ENCODE measurements at regions not wholly inside any gene's neighbourhood (a gene's known extent, or its start where the extent isn't known, plus 50 kb on each side); places are given as distances from the start of the nearest gene placed in this dataset.

DNA sequence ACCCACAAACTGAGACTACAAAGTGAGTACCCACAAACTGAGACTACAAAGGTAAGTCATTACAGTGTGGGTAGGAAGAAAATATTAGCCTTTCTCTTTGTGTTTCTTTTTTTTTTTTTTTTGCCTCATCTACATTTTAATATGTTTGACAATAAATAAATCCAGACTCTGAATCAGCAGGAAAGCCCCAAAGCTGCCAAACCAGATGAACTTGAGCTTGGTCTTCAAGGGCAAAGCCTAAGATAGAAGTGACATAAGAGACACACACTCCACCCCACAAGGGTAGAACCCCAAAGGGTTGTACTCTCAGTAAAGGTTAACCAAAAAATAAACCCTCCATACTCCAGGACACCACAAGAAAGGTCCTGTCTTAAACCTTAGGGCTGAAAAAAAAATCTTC, 326.8 kb upstream of the ARID1B start:
- H3K9ac ChIP-seq (ENCODE audit: low read depth in 1 of 2, low read length in 2 of 2): no peak overlapping the region
- no peak overlapping the region for H3K27ac ChIP-seq (ENCODE audit: low read depth, low read length)
- no peaks in the 10 kb centered on the region for H3K4me1 ChIP-seq (ENCODE audit: control insufficient read depth in 1 of 2, insufficient read depth in 2 of 2, low read length in 2 of 2)
- no peaks in the 10 kb centered on the region for H3K36me3 ChIP-seq (ENCODE audit: control insufficient read depth in 1 of 2, insufficient read depth in 2 of 2, low read length in 2 of 2)
- no peaks in the 10 kb centered on the region for H3K9me3 ChIP-seq (ENCODE audit: control insufficient read depth in 1 of 2, low read length in 2 of 2)
- H3K27me3 ChIP-seq (ENCODE audit: control insufficient read depth in 1 of 2, insufficient read depth in 2 of 2, low read length in 2 of 2): no peaks in the 10 kb centered on the region
- H3K4me3 ChIP-seq (ENCODE audit: low read depth in 1 of 2, low read length in 2 of 2): no peak overlapping the region

DNA sequence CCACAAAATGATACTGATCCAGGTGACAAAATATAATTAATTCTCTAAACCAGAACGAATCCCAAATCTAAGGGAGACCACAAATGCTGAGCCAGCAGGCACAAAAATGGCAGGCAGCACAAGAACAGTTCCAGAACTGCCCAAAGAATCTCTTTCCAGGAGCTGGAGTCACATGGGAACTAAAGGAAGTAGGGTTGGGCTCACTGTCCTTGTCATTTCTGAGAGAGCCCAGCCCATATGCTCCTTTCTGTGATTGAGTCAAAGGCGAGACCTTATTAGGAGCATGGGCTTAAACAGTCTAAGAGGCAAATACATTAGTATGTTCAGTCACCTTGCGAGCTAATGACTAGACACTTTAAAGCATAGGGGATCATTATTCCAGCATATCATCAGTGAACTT, 327.6 kb upstream of the ARID1B start:
- Histone ChIP-seq H3K27ac (ENCODE audit: low read depth, low read length) (no peak overlapping the region), H3K4me1 (ENCODE audit: control insufficient read depth in 1 of 2, insufficient read depth in 2 of 2, low read length in 2 of 2) (no peaks in the 10 kb centered on the region), H3K9me3 (ENCODE audit: control insufficient read depth in 1 of 2, low read length in 2 of 2) (no peaks in the 10 kb centered on the region), H3K9ac (ENCODE audit: low read depth in 1 of 2, low read length in 2 of 2) (no peak overlapping the region), H3K27me3 (ENCODE audit: control insufficient read depth in 1 of 2, insufficient read depth in 2 of 2, low read length in 2 of 2) (no peaks in the 10 kb centered on the region), H3K36me3 (ENCODE audit: control insufficient read depth in 1 of 2, insufficient read depth in 2 of 2, low read length in 2 of 2) (no peaks in the 10 kb centered on the region), H3K4me3 (ENCODE audit: low read depth in 1 of 2, low read length in 2 of 2) (no peak overlapping the region)

- H3K36me3 ChIP-seq (ENCODE audit: control insufficient read depth in 1 of 2, insufficient read depth in 2 of 2, low read length in 2 of 2): no peaks in the 10 kb centered on the region
- H3K27me3 ChIP-seq (ENCODE audit: control insufficient read depth in 1 of 2, insufficient read depth in 2 of 2, low read length in 2 of 2): no peaks in the 10 kb centered on the region
- no peaks in the 10 kb centered on the region for H3K4me1 ChIP-seq (ENCODE audit: control insufficient read depth in 1 of 2, insufficient read depth in 2 of 2, low read length in 2 of 2)
- H3K9ac ChIP-seq (ENCODE audit: low read depth in 1 of 2, low read length in 2 of 2): no peak overlapping the region
- no peaks in the 10 kb centered on the region for H3K9me3 ChIP-seq (ENCODE audit: control insufficient read depth in 1 of 2, low read length in 2 of 2)
- no peak overlapping the region for H3K27ac ChIP-seq (ENCODE audit: low read depth, low read length)
- no peak overlapping the region for H3K4me3 ChIP-seq (ENCODE audit: low read depth in 1 of 2, low read length in 2 of 2)
Measured at GRCh38 chr6:156449128-156449527, 328.1 kb upstream of the ARID1B start.

- no peaks in the 10 kb centered on the region for H3K27me3 ChIP-seq (ENCODE audit: control insufficient read depth in 1 of 2, insufficient read depth in 2 of 2, low read length in 2 of 2)
- H3K9ac ChIP-seq (ENCODE audit: low read depth in 1 of 2, low read length in 2 of 2): no peak overlapping the region
- no peaks in the 10 kb centered on the region for H3K9me3 ChIP-seq (ENCODE audit: control insufficient read depth in 1 of 2, low read length in 2 of 2)
- H3K27ac ChIP-seq (ENCODE audit: low read depth, low read length): no peak overlapping the region
- no peaks in the 10 kb centered on the region for H3K36me3 ChIP-seq (ENCODE audit: control insufficient read depth in 1 of 2, insufficient read depth in 2 of 2, low read length in 2 of 2)
- no peaks in the 10 kb centered on the region for H3K4me1 ChIP-seq (ENCODE audit: control insufficient read depth in 1 of 2, insufficient read depth in 2 of 2, low read length in 2 of 2)
- H3K4me3 ChIP-seq (ENCODE audit: low read depth in 1 of 2, low read length in 2 of 2): no peak overlapping the region
Measured at GRCh38 chr6:156448579-156448978, 328.6 kb upstream of the ARID1B start.

- Histone ChIP-seq H3K27me3 (ENCODE audit: control insufficient read depth in 1 of 2, insufficient read depth in 2 of 2, low read length in 2 of 2) (no peaks in the 10 kb centered on the region), H3K27ac (ENCODE audit: low read depth, low read length) (no peak overlapping the region), H3K36me3 (ENCODE audit: control insufficient read depth in 1 of 2, insufficient read depth in 2 of 2, low read length in 2 of 2) (no peaks in the 10 kb centered on the region)
Measured at GRCh38 chr6:156440688-156441087, 336.5 kb upstream of the ARID1B start.

GRCh38 chr6:156438350-156438923, 338.7 kb upstream of the ARID1B start:
- Histone ChIP-seq H3K9me3 (ENCODE audit: control insufficient read depth in 1 of 2, low read length in 2 of 2) (no peaks in the 10 kb centered on the region), H3K4me3 (ENCODE audit: low read depth in 1 of 2, low read length in 2 of 2) (no peak overlapping the region)

More at GRCh38 chr6:156440688-156441087, 336.5 kb upstream of the ARID1B start:
- H3K4me1 ChIP-seq (ENCODE audit: control insufficient read depth in 1 of 2, insufficient read depth in 2 of 2, low read length in 2 of 2): peaks cover 11 to 12% of the 10 kb centered on the region in 2 donors
- H3K4me3 ChIP-seq (ENCODE audit: low read depth in 1 of 2, low read length in 2 of 2): no peak overlapping the region
- no peak overlapping the region for H3K9ac ChIP-seq (ENCODE audit: low read depth in 1 of 2, low read length in 2 of 2)
- H3K9me3 ChIP-seq (ENCODE audit: control insufficient read depth in 1 of 2, low read length in 2 of 2): no peaks in the 10 kb centered on the region

GRCh38 chr6:156437121-156437879, 339.9 kb upstream of the ARID1B start:
- peaks cover 11 to 12% of the 10 kb centered on the region in 2 donors for H3K4me1 ChIP-seq (ENCODE audit: control insufficient read depth in 1 of 2, insufficient read depth in 2 of 2, low read length in 2 of 2)
- no peaks in the 10 kb centered on the region for H3K36me3 ChIP-seq (ENCODE audit: control insufficient read depth in 1 of 2, insufficient read depth in 2 of 2, low read length in 2 of 2)
- no peaks in the 10 kb centered on the region for H3K27me3 ChIP-seq (ENCODE audit: control insufficient read depth in 1 of 2, insufficient read depth in 2 of 2, low read length in 2 of 2)
- no peak overlapping the region for H3K27ac ChIP-seq (ENCODE audit: low read depth, low read length)
- no peak overlapping the region for H3K4me3 ChIP-seq (ENCODE audit: low read depth in 1 of 2, low read length in 2 of 2)
- no peaks in the 10 kb centered on the region for H3K9me3 ChIP-seq (ENCODE audit: control insufficient read depth in 1 of 2, low read length in 2 of 2)
- H3K9ac ChIP-seq (ENCODE audit: low read depth in 1 of 2, low read length in 2 of 2): no peak overlapping the region

More at GRCh38 chr6:156438350-156438923, 338.7 kb upstream of the ARID1B start:
- peaks cover 11 to 12% of the 10 kb centered on the region in 2 donors for H3K4me1 ChIP-seq (ENCODE audit: control insufficient read depth in 1 of 2, insufficient read depth in 2 of 2, low read length in 2 of 2)
- H3K27ac ChIP-seq (ENCODE audit: low read depth, low read length): no peak overlapping the region
- H3K36me3 ChIP-seq (ENCODE audit: control insufficient read depth in 1 of 2, insufficient read depth in 2 of 2, low read length in 2 of 2): no peaks in the 10 kb centered on the region
- H3K27me3 ChIP-seq (ENCODE audit: control insufficient read depth in 1 of 2, insufficient read depth in 2 of 2, low read length in 2 of 2): no peaks in the 10 kb centered on the region
- H3K9ac ChIP-seq (ENCODE audit: low read depth in 1 of 2, low read length in 2 of 2): no peak overlapping the region

DNA sequence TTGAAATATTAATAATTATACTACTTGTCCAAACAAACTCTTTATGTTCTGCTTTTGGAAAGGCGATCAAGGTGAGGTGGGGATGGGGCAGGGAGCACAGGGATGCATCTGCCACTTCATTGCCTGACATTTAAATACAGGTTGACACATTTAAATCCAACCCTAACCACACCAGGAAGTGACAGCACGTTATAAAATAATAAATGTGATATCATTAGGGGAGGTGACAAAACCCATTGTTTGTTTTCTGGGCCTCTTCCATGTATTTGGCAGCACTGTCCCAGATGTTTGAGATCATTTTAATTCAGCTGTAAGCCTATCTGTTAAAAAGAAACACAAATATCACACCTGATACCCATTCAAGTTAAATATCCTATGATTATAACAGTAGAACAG, 342.4 kb upstream of the ARID1B start:
- no peaks in the 10 kb centered on the region for H3K9me3 ChIP-seq (ENCODE audit: control insufficient read depth in 1 of 2, low read length in 2 of 2)
- no peak overlapping the region for H3K27ac ChIP-seq (ENCODE audit: low read depth, low read length)
- H3K4me3 ChIP-seq (ENCODE audit: low read depth in 1 of 2, low read length in 2 of 2): no peak overlapping the region
- no peak overlapping the region for H3K9ac ChIP-seq (ENCODE audit: low read depth in 1 of 2, low read length in 2 of 2)
- H3K36me3 ChIP-seq (ENCODE audit: control insufficient read depth in 1 of 2, insufficient read depth in 2 of 2, low read length in 2 of 2): no peaks in the 10 kb centered on the region
- H3K4me1 ChIP-seq (ENCODE audit: control insufficient read depth in 1 of 2, insufficient read depth in 2 of 2, low read length in 2 of 2): peaks cover 11 to 12% of the 10 kb centered on the region in 2 donors
- H3K27me3 ChIP-seq (ENCODE audit: control insufficient read depth in 1 of 2, insufficient read depth in 2 of 2, low read length in 2 of 2): no peaks in the 10 kb centered on the region

GRCh38 chr6:156434049-156434794, 343.0 kb upstream of the ARID1B start:
- H3K27ac ChIP-seq (ENCODE audit: low read depth, low read length): no peak overlapping the region
- H3K4me3 ChIP-seq (ENCODE audit: low read depth in 1 of 2, low read length in 2 of 2): no peak overlapping the region
- no peaks in the 10 kb centered on the region for H3K36me3 ChIP-seq (ENCODE audit: control insufficient read depth in 1 of 2, insufficient read depth in 2 of 2, low read length in 2 of 2)
- H3K9me3 ChIP-seq (ENCODE audit: control insufficient read depth in 1 of 2, low read length in 2 of 2): no peaks in the 10 kb centered on the region
- H3K27me3 ChIP-seq (ENCODE audit: control insufficient read depth in 1 of 2, insufficient read depth in 2 of 2, low read length in 2 of 2): no peaks in the 10 kb centered on the region
- H3K4me1 ChIP-seq (ENCODE audit: control insufficient read depth in 1 of 2, insufficient read depth in 2 of 2, low read length in 2 of 2): peaks cover 11 to 12% of the 10 kb centered on the region in 2 donors
- no peak overlapping the region for H3K9ac ChIP-seq (ENCODE audit: low read depth in 1 of 2, low read length in 2 of 2)

DNA sequence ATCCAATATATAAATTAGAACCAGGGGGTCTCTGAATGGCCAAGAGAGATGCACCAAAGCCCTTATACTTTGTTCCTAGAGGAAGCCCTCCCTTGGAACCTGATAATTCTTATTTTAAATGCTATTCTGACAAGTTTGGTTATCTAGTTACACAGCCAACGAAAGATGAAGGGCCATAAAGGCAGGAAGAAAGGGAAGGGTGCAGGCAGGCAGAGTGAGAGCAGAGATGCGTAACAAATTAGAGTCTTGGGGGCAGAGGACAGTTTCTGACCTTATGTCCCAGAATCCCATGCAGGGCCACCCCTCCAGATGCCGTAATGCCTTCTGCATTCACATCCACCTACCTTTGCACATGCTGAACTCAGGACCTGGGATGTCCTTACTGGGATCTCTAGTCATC, 344.6 kb upstream of the ARID1B start:
- H3K27ac ChIP-seq (ENCODE audit: low read depth, low read length): no peak overlapping the region
- no peaks in the 10 kb centered on the region for H3K36me3 ChIP-seq (ENCODE audit: control insufficient read depth in 1 of 2, insufficient read depth in 2 of 2, low read length in 2 of 2)
- H3K9me3 ChIP-seq (ENCODE audit: control insufficient read depth in 1 of 2, low read length in 2 of 2): no peaks in the 10 kb centered on the region
- no peak overlapping the region for H3K4me3 ChIP-seq (ENCODE audit: low read depth in 1 of 2, low read length in 2 of 2)
- no peak overlapping the region for H3K9ac ChIP-seq (ENCODE audit: low read depth in 1 of 2, low read length in 2 of 2)
- H3K4me1 ChIP-seq (ENCODE audit: control insufficient read depth in 1 of 2, insufficient read depth in 2 of 2, low read length in 2 of 2): peaks cover 4 to 7% of the 10 kb centered on the region in 2 donors
- H3K27me3 ChIP-seq (ENCODE audit: control insufficient read depth in 1 of 2, insufficient read depth in 2 of 2, low read length in 2 of 2): no peaks in the 10 kb centered on the region

Data from duodenal mucosa (tissue), 2 donors.